NAMALWA (cell line): ENCODE measurements at regions not wholly inside any gene's neighbourhood (a gene's known extent, or its start where the extent isn't known, plus 50 kb on each side); places are given as distances from the start of the nearest gene placed in this dataset.
"Not testable (repeated sequence)": the region's sequence is repeated elsewhere in the genome, so short reads cannot be mapped to it uniquely, and the experiment has no call there.

Source experiments
- DNase-seq: peaks from one replicate; pipeline ENCODE4 v3.0.0-alpha.2; 2015; ENCODE audit warnings: low spot score

DNA sequence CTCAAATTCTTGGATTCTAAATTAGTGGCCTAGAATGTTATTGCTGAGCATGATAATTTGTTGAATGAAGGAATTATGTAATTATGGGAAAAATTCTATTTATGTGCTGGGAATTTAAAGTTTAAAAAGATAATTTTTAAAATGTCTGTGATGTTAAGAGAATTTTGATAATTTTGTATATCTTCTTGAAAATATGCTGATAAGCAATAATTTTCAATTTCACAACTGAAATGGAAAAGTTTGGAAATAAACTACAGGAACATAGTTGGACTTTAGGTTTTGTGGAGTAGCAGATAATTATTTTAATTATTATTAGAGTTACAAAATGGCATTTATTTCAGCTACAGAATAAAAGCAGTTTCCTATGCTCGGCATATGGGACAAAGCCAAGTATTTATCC lies 268.5 kb upstream of the TPK1 start:
- DNase-seq = no peak

DNA sequence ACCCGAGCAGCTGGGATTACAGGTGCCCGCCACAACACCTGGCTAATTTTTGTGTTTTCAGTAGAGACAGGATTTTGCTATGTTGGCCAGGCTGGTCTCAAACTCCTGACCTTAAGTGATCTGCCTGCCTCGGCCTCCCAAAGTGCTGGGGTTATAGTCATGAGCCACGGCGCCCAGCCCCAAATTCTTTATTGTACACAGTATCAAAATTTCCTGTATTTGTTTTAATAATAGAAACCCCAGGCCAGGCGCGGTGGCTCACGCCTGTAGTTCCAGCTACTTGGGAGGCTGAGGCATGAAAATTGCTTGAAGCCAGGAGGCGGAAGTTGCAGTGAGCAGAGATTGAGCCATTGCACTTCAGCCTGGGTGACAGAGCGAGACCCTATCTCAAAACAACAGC lies 266.3 kb upstream of the TPK1 start:
- DNase-seq = not testable (repeated sequence)

- DNase-seq = no peak
Measured at GRCh38 chr7:145092766-145093165, 256.9 kb upstream of the TPK1 start.

DNA sequence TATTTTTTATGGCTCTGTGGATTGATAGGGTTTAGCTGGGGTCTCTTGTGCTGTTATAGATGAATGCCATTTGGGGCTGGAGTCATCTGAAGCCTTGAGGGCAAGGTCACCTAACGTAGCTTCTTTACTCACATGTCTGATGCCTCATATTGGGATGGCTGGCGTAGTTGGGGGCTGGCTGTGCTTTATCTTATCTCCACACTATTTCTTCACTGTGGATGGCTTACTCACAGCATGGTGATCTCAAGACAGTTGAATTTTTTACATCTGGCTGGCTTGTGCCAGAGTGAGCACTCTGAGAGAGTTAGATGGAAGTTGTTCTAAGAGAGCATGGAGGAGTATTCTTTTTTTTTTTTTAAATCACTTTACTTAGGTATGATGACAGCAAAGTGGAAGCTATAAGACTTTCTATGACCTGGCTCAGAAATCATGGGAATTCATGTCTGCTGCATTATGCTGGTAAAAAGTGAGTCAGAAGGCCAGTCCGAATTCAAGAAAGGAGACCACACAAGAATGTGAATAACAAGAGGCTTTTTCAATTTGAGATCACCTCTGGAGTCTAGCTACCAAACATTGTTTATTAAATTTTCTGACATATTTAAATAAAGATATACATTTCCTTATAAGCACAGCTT lies 252.4 kb upstream of the TPK1 start:
- DNase-seq = no peak

GRCh38 chr7:145082366-145083161 lies 246.7 kb upstream of the TPK1 start:
- peak; percentile 35 for DNase-seq

- DNase-seq = no peak
Measured at GRCh38 chr7:145065473-145065872, 229.6 kb upstream of the TPK1 start.

- DNase-seq = no peak
Measured at GRCh38 chr7:145064114-145064513, 228.3 kb upstream of the TPK1 start.

DNA sequence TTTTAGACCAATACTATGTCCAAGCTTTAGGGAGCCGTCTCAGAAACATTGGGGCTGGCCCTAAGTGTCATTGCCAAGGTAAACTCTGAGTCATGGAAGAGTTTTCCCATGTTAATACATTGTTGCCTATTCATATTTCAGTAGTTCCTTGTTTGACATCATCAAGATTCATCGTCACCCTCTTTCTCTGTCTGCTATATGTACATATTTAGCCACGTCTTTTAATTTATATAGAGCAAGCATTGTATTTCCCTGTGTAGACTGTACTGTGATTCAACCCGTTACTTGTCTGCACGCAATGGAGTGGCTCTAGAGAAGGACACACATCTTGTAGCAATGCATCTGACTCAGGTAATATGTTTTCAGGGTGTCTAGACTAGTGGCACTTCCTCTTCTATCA lies 217.9 kb upstream of the TPK1 start:
- no peak for DNase-seq

DNA sequence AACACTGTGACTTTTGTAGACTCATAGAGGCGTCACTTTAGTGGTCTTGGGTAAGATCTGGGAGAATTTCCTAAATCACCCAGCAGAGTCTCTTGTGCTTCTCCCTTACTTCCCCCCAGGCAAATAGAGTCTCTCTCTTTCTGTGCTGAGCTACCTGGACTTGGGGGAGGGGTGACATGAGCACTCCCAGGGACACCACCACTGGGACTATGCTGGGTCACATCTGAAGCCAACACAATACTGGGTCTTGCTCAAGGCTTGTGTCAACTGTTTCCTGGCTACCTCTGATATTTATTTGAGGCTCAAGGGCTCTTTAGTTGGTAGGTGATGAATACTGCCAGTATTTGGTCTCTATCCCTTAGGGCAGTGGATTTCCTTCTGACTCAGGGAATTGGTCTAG lies 214.6 kb upstream of the TPK1 start:
- no peak for DNase-seq

DNA sequence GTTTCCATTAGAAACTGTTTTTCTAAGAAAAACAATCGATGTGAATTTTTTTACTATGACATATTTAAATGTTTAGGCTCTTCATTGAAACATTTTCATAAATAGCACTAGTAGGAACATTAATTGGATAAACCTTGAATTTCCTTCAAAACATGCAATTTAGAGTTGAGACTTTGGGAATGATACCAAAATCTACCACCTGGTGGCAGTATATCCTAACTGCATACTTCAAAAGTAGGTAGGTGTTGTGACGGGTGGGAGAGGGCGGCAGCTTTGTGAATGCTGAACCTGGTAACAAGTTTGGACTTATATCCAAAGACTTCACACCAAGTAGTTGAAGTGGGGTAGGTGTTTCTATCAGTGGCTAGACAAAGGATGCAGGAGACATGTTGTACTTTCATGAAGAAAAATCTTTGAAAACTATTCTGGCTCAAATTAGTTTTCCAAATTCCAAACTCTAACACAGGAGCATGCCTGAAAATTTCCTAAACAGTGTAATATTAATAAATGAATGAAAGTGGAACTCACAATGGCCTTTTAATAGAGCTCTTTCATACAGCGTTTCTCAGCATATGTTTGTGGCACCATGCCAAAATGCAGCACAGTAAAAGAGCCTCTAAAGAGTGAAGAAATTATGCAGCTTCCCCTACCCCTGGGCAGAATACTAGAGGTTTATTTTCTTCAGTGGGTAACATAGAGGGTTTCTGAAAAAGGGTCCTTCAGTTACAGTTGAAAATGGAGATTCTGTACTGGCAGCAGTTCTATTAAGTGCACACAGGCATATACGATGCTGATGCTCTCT lies 201.0 kb upstream of the TPK1 start:
- peak; percentile 83 for DNase-seq

- no peak for DNase-seq
Measured at GRCh38 chr7:145031162-145031561, 195.3 kb upstream of the TPK1 start.

DNA sequence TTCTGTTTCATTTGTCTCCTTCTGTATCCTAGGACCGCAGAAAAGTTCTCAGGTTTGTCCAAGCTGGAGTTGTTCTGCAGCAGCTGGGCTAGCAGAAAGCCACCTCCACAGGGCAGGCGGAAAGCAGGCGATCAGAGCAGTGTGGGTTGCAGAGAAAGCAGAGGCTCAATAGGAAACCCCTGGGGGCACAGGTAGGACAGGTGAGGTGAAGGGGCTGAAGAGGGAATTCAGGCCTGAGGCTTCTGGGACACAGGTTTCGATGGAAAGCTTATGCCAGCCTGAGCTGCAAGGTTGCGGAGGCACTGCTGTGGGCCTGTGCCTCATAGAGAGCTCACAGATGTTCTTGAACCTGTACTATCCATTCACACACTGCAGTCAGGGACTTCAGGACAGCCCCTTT lies 194.9 kb upstream of the TPK1 start:
- DNase-seq = no peak

DNA sequence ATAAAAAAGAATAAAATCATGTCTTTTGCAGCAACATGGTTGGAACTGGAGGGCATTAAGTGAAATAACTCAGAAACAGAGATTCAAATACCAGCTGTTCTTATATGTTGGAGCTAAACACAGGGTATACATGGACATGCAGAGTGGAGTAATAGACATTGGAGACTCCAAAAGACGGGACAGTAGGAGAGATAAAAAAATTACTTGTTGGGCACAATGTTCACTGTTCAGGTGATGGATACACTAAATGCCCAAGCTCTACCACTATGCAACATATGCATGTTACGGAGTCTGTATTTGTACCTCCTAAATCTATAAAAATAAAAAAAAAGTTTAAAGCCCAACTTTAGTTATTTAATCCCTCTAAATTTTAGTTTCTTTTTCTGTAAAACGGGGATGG lies 184.6 kb upstream of the TPK1 start:
- no peak for DNase-seq

DNA sequence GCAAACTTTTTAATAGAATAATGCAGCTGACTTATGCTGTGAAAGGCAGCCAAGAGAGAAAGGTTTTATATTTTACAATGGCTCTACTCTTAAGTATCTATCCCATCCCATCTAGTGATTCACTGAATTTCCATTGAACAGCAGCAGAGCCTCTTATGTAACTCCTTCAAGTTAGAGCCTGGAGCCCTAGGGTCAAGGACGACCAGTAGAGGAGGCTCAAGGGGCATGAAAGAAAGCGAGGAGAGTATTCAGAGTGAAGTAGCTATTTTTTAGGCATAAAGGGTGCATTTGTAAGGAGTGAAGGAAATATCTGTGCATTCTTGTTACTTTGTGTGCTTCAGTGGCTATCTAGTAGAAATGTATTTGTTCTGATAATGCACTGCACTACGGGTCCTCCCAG lies 180.2 kb upstream of the TPK1 start:
- peak; percentile 22 for DNase-seq

DNA sequence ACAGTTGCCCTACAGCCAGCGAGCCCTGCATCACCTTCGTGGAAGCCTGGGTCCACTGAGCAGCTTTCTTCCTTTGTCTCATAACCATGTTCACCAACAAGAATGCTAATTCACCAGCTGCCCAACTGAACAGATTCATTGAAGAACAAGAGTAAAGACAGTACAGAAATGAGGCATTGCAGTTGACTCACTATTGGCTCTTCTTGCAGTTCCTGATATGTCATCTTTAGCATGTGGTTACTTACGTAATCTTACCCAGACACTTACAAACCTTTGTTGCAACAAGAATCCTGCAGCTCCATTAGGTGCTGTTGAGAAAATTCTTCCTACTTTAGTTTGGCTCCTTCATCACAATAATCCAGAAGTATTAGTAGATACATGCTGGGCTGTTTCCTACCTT lies 174.0 kb upstream of the TPK1 start:
- DNase-seq = no peak

DNA sequence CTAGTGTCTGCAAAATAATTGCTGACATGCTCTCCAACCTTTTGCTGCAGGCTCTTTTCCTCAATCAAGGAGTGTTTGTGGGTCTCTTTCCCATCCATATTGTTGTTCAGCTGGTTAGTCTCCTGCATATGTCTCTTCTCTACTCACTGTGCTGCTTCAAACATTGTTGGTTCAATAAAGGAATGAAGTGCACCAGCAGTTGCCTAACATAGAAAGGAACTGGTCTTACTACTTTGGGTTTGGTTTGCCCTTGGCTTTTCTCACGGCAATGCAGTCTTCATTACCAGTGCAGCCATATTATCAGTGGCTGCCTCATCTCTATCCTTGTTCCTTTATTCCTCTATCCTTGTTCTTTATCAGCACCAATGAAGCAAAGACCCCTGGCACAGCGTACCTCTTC lies 169.7 kb upstream of the TPK1 start:
- no peak for DNase-seq

- DNase-seq = no peak
Measured at GRCh38 chr7:144997512-144997911, 161.7 kb upstream of the TPK1 start.

GRCh38 chr7:144995495-144995894 lies 159.6 kb upstream of the TPK1 start:
- no peak for DNase-seq

- DNase-seq = no peak
Measured at GRCh38 chr7:144991041-144991440, 155.2 kb upstream of the TPK1 start.

DNA sequence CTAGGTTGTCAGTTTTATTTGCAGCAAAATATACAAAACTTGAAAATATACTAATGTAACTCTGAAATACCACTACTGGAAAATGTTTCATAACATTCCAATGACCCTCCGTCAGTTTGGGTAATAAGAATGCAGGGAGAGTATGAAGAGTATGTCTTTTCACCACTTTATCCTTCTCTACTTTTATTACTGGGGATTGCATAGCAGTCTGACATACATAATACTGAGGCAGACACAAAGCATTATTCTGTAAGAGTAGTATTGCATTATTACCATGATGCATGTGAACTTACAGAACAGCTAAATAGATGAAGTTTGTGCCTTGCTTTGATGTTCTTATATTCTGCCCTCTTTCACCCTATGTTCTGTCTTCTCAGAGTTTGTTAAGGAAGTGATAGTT lies 151.8 kb upstream of the TPK1 start:
- DNase-seq = no peak

DNA sequence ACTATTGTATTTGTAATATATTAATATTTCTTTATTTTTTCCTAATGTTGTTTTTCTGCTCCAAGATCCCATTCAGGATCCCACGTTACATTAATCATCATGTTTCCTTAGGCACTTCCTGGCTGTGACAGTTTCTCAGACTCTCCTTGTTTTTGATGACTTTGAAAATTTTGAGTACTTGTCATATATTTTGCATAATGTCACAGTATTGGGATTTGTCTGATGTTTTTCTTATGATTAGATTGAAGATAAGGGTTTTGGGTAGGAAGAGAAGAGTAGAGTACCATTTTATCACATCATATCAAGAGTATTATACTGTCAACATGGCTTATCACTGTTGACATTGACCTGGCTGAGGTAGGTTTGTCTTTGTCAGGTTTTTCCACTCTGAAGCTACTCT lies 146.3 kb upstream of the TPK1 start:
- no peak for DNase-seq

DNA sequence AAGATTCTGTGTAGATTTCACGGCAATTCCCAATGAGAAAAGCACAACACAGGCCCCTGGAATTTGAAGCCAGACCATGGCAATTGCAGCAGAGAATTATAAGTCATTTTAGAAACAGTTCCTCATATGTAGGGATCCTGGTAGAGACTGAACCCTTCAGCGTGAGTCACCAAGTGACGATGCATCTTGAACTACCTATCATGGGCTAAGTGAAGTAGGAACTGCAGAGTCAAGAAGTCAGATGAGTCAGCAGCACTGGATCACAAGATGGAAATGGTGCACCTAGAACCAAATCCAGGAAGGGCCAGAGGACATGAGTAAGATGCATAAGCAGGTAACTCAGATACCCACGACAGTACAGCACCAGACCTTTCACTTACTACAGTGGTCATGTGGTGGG lies 140.0 kb upstream of the TPK1 start:
- DNase-seq = no peak

GRCh38 chr7:144969787-144970186 lies 133.9 kb upstream of the TPK1 start:
- no peak for DNase-seq
